ENCODE measurements at regions not wholly inside any gene's neighbourhood (a gene's known extent, or its start where the extent isn't known, plus 50 kb on each side); places are given as distances from the start of the nearest gene placed in this dataset.

GRCh38 chr2:82526277-82526676, 1932.8 kb downstream of the SUCLG1 start:
- in situ Hi-C loops (cut with MboI; ENCODE audit: low pct_unique_long_range_greater_than_20kb, low sequenced_read_pairs), result no loop called here

GRCh38 chr2:82525744-82526143, 1933.3 kb downstream of the SUCLG1 start:
- no peak for DNase-seq
- in situ Hi-C loops (cut with MboI; ENCODE audit: low pct_unique_long_range_greater_than_20kb, low sequenced_read_pairs), result no loop called here

More at GRCh38 chr2:82526277-82526676, 1932.8 kb downstream of the SUCLG1 start:
- peak; percentile 4 for DNase-seq

GRCh38 chr2:82524826-82525225, 1934.3 kb downstream of the SUCLG1 start:
- in situ Hi-C loops (cut with MboI; ENCODE audit: low pct_unique_long_range_greater_than_20kb, low sequenced_read_pairs), result no loop called here
- DNase-seq, result no peak

- in situ Hi-C loops (cut with MboI; ENCODE audit: low pct_unique_long_range_greater_than_20kb, low sequenced_read_pairs), result no loop called here
- no peak for DNase-seq
Measured at GRCh38 chr2:82511894-82512293, 1947.2 kb downstream of the SUCLG1 start.

- DNase-seq, result no peak
- in situ Hi-C loops (cut with MboI; ENCODE audit: low pct_unique_long_range_greater_than_20kb, low sequenced_read_pairs), result no loop called here
Measured at GRCh38 chr2:82508702-82509101, 1950.4 kb downstream of the SUCLG1 start.

- DNase-seq, result no peak
- in situ Hi-C loops (cut with MboI; ENCODE audit: low pct_unique_long_range_greater_than_20kb, low sequenced_read_pairs), result no loop called here
Measured at GRCh38 chr2:82507657-82508056, 1951.4 kb downstream of the SUCLG1 start.

GRCh38 chr2:82501217-82501616, 1957.9 kb downstream of the SUCLG1 start:
- in situ Hi-C loops (cut with MboI; ENCODE audit: low pct_unique_long_range_greater_than_20kb, low sequenced_read_pairs), result no loop called here

GRCh38 chr2:82498777-82499443, 1960.2 kb downstream of the SUCLG1 start:
- no peak for DNase-seq
- in situ Hi-C loops (cut with MboI; ENCODE audit: low pct_unique_long_range_greater_than_20kb, low sequenced_read_pairs), result no loop called here

More at GRCh38 chr2:82501217-82501616, 1957.9 kb downstream of the SUCLG1 start:
- DNase-seq, result no peak

GRCh38 chr2:82494739-82495138, 1964.3 kb downstream of the SUCLG1 start:
- DNase-seq, result no peak
- in situ Hi-C loops (cut with MboI; ENCODE audit: low pct_unique_long_range_greater_than_20kb, low sequenced_read_pairs), result no loop called here

- in situ Hi-C loops (cut with MboI; ENCODE audit: low pct_unique_long_range_greater_than_20kb, low sequenced_read_pairs), result no loop called here
- no peak for DNase-seq
Measured at GRCh38 chr2:82491591-82491990, 1967.5 kb downstream of the SUCLG1 start.

- DNase-seq, result no peak
- in situ Hi-C loops (cut with MboI; ENCODE audit: low pct_unique_long_range_greater_than_20kb, low sequenced_read_pairs), result no loop called here
Measured at GRCh38 chr2:82487354-82487753, 1971.7 kb downstream of the SUCLG1 start.

GRCh38 chr2:82485701-82486100, 1973.4 kb downstream of the SUCLG1 start:
- in situ Hi-C loops (cut with MboI; ENCODE audit: low pct_unique_long_range_greater_than_20kb, low sequenced_read_pairs), result no loop called here
- DNase-seq, result no peak

- DNase-seq, result no peak
- in situ Hi-C loops (cut with MboI; ENCODE audit: low pct_unique_long_range_greater_than_20kb, low sequenced_read_pairs), result no loop called here
Measured at GRCh38 chr2:82481207-82481606, 1977.9 kb downstream of the SUCLG1 start.

GRCh38 chr2:82478641-82479040, 1980.4 kb downstream of the SUCLG1 start:
- in situ Hi-C loops (cut with MboI; ENCODE audit: low pct_unique_long_range_greater_than_20kb, low sequenced_read_pairs), result no loop called here
- DNase-seq, result no peak

- in situ Hi-C loops (cut with MboI; ENCODE audit: low pct_unique_long_range_greater_than_20kb, low sequenced_read_pairs), result no loop called here
- DNase-seq, result no peak
Measured at GRCh38 chr2:82476094-82476493, 1983.0 kb downstream of the SUCLG1 start.

- in situ Hi-C loops (cut with MboI; ENCODE audit: low pct_unique_long_range_greater_than_20kb, low sequenced_read_pairs), result no loop called here
Measured at GRCh38 chr2:82428251-82428650, 2030.8 kb downstream of the SUCLG1 start.

GRCh38 chr2:82412021-82412420, 2047.1 kb downstream of the SUCLG1 start:
- no peak for DNase-seq
- in situ Hi-C loops (cut with MboI; ENCODE audit: low pct_unique_long_range_greater_than_20kb, low sequenced_read_pairs), result no loop called here

More at GRCh38 chr2:82428251-82428650, 2030.8 kb downstream of the SUCLG1 start:
- no peak for DNase-seq

- DNase-seq, result no peak
- in situ Hi-C loops (cut with MboI; ENCODE audit: low pct_unique_long_range_greater_than_20kb, low sequenced_read_pairs), result no loop called here
Measured at GRCh38 chr2:82411071-82411470, 2048.0 kb downstream of the SUCLG1 start.

- in situ Hi-C loops (cut with MboI; ENCODE audit: low pct_unique_long_range_greater_than_20kb, low sequenced_read_pairs), result no loop called here
- DNase-seq, result no peak
Measured at GRCh38 chr2:82395531-82395930, 2063.5 kb downstream of the SUCLG1 start.

GRCh38 chr2:82391386-82391785, 2067.7 kb downstream of the SUCLG1 start:
- in situ Hi-C loops (cut with MboI; ENCODE audit: low pct_unique_long_range_greater_than_20kb, low sequenced_read_pairs), result no loop called here

GRCh38 chr2:82355622-82356021, 2051.1 kb upstream of the LRRTM1 start:
- in situ Hi-C loops (cut with MboI; ENCODE audit: low pct_unique_long_range_greater_than_20kb, low sequenced_read_pairs), result no loop called here

More at GRCh38 chr2:82391386-82391785, 2067.7 kb downstream of the SUCLG1 start:
- DNase-seq, result no peak

More at GRCh38 chr2:82355622-82356021, 2051.1 kb upstream of the LRRTM1 start:
- DNase-seq, result no peak
